ENCODE measurements at regions not wholly inside any gene's neighbourhood (a gene's known extent, or its start where the extent isn't known, plus 50 kb on each side); places are given as distances from the start of the nearest gene placed in this dataset.

- Mint-ChIP-seq H3K4me1 (ENCODE audit: unreplicated experiment) (no peaks in the 10 kb centered on the region), H3K36me3 (ENCODE audit: low read depth, unreplicated experiment) (no peaks in the 10 kb centered on the region), H3K27ac (ENCODE audit: unreplicated experiment) (no peak overlapping the region), H3K9me3 (ENCODE audit: unreplicated experiment) (no peaks in the 10 kb centered on the region), H3K27me3 (ENCODE audit: unreplicated experiment) (no peaks in the 10 kb centered on the region), H3K4me3 (ENCODE audit: unreplicated experiment) (no peak overlapping the region)
- DNase-seq (ENCODE audit: low spot score), result no peak
- no peak for TF ChIP-seq CTCF (IDR thresholded peaks at IDR 0.05; ENCODE audit: unreplicated experiment)
These were observed 188.3 kb downstream of the KLF12 start for GRCh38 chr13:73945871-73946270.

GRCh38 chr13:73945382-73945781 is 188.8 kb downstream of the KLF12 start:
- no peaks in the 10 kb centered on the region for H3K36me3 Mint-ChIP-seq (ENCODE audit: low read depth, unreplicated experiment)
- TF ChIP-seq CTCF (IDR thresholded peaks at IDR 0.05; ENCODE audit: unreplicated experiment), result no peak
- H3K9me3 Mint-ChIP-seq (ENCODE audit: unreplicated experiment), result no peaks in the 10 kb centered on the region
- H3K4me1 Mint-ChIP-seq (ENCODE audit: unreplicated experiment), result no peaks in the 10 kb centered on the region
- no peak overlapping the region for H3K4me3 Mint-ChIP-seq (ENCODE audit: unreplicated experiment)
- no peak overlapping the region for H3K27ac Mint-ChIP-seq (ENCODE audit: unreplicated experiment)
- H3K27me3 Mint-ChIP-seq (ENCODE audit: unreplicated experiment), result no peaks in the 10 kb centered on the region
- DNase-seq (ENCODE audit: low spot score), result no peak

DNA sequence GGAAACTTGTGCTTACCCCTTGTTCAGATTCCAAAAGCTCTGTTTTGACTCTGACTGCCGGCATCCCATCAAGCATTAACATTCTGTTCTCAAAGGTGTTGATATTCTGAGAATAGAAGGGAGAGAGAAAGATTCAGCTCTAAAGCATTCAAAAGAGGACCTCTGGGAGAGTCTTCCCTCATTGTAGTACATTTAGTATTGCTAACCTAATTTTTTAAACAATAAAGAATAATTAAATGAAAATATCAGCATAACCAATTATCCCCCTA is 190.3 kb downstream of the KLF12 start:
- no peaks in the 10 kb centered on the region for H3K9me3 Mint-ChIP-seq (ENCODE audit: unreplicated experiment)
- H3K36me3 Mint-ChIP-seq (ENCODE audit: low read depth, unreplicated experiment), result no peaks in the 10 kb centered on the region
- no peak overlapping the region for H3K4me3 Mint-ChIP-seq (ENCODE audit: unreplicated experiment)
- no peaks in the 10 kb centered on the region for H3K27me3 Mint-ChIP-seq (ENCODE audit: unreplicated experiment)
- no peak overlapping the region for H3K27ac Mint-ChIP-seq (ENCODE audit: unreplicated experiment)
- no peak for TF ChIP-seq CTCF (IDR thresholded peaks at IDR 0.05; ENCODE audit: unreplicated experiment)
- H3K4me1 Mint-ChIP-seq (ENCODE audit: unreplicated experiment), result no peaks in the 10 kb centered on the region
- no peak for DNase-seq (ENCODE audit: low spot score)

- H3K27ac Mint-ChIP-seq (ENCODE audit: unreplicated experiment), result no peak overlapping the region
- H3K36me3 Mint-ChIP-seq (ENCODE audit: low read depth, unreplicated experiment), result no peaks in the 10 kb centered on the region
- no peak for DNase-seq (ENCODE audit: low spot score)
- H3K27me3 Mint-ChIP-seq (ENCODE audit: unreplicated experiment), result no peaks in the 10 kb centered on the region
- TF ChIP-seq CTCF (IDR thresholded peaks at IDR 0.05; ENCODE audit: unreplicated experiment), result no peak
- H3K4me3 Mint-ChIP-seq (ENCODE audit: unreplicated experiment), result no peak overlapping the region
- H3K4me1 Mint-ChIP-seq (ENCODE audit: unreplicated experiment), result no peaks in the 10 kb centered on the region
- H3K9me3 Mint-ChIP-seq (ENCODE audit: unreplicated experiment), result no peaks in the 10 kb centered on the region
These were observed 190.9 kb downstream of the KLF12 start for GRCh38 chr13:73943137-73943964.

GRCh38 chr13:73941752-73942151 is 192.5 kb downstream of the KLF12 start:
- no peak overlapping the region for H3K4me3 Mint-ChIP-seq (ENCODE audit: unreplicated experiment)
- H3K27me3 Mint-ChIP-seq (ENCODE audit: unreplicated experiment), result no peaks in the 10 kb centered on the region
- no peak for TF ChIP-seq CTCF (IDR thresholded peaks at IDR 0.05; ENCODE audit: unreplicated experiment)
- no peaks in the 10 kb centered on the region for H3K36me3 Mint-ChIP-seq (ENCODE audit: low read depth, unreplicated experiment)
- no peaks in the 10 kb centered on the region for H3K9me3 Mint-ChIP-seq (ENCODE audit: unreplicated experiment)
- no peak overlapping the region for H3K27ac Mint-ChIP-seq (ENCODE audit: unreplicated experiment)
- no peak for DNase-seq (ENCODE audit: low spot score)
- no peaks in the 10 kb centered on the region for H3K4me1 Mint-ChIP-seq (ENCODE audit: unreplicated experiment)

Measured in endothelial cell (in vitro differentiated cells).